ENCODE measurements at regions not wholly inside any gene's neighbourhood (a gene's known extent, or its start where the extent isn't known, plus 50 kb on each side); places are given as distances from the start of the nearest gene placed in this dataset.

GRCh38 chr10:57294698-57295097 is 933.6 kb upstream of the ZWINT start:
- no peak for TF ChIP-seq CTCF (IDR thresholded peaks at IDR 0.05; ENCODE audit: borderline replicate concordance)
- no peaks in the 10 kb centered on the region for H3K36me3 ChIP-seq
- H3K27ac ChIP-seq (replicated peaks), result no peak overlapping the region
- no peak for DNase-seq
- H3K4me3 ChIP-seq, result no peak overlapping the region
- no peaks in the 10 kb centered on the region for H3K27me3 ChIP-seq (ENCODE audit: low read depth)
- H3K9me3 ChIP-seq (replicated peaks), result no peaks in the 10 kb centered on the region
- H3K4me1 ChIP-seq, result no peaks in the 10 kb centered on the region
- intact Hi-C loops (cut with micrococcal nuclease), result no loop called here

GRCh38 chr10:57288754-57289153 is 927.7 kb upstream of the ZWINT start:
- no peaks in the 10 kb centered on the region for H3K36me3 ChIP-seq
- intact Hi-C loops (cut with micrococcal nuclease), result no loop called here
- TF ChIP-seq CTCF (IDR thresholded peaks at IDR 0.05; ENCODE audit: borderline replicate concordance), result no peak

GRCh38 chr10:57262892-57263291 is 901.8 kb upstream of the ZWINT start:
- H3K27ac ChIP-seq (replicated peaks), result no peak overlapping the region
- TF ChIP-seq CTCF (IDR thresholded peaks at IDR 0.05; ENCODE audit: borderline replicate concordance), result no peak
- intact Hi-C loops (cut with micrococcal nuclease), result no loop called here
- DNase-seq, result no peak
- H3K9me3 ChIP-seq (replicated peaks), result peaks cover 12% of the 10 kb centered on the region
- no peaks in the 10 kb centered on the region for H3K27me3 ChIP-seq (ENCODE audit: low read depth)
- H3K4me3 ChIP-seq, result no peak overlapping the region
- no peaks in the 10 kb centered on the region for H3K36me3 ChIP-seq
- H3K4me1 ChIP-seq, result no peaks in the 10 kb centered on the region

More at GRCh38 chr10:57288754-57289153, 927.7 kb upstream of the ZWINT start:
- no peaks in the 10 kb centered on the region for H3K27me3 ChIP-seq (ENCODE audit: low read depth)
- peaks cover 17% of the 10 kb centered on the region for H3K9me3 ChIP-seq (replicated peaks)
- DNase-seq, result no peak
- no peaks in the 10 kb centered on the region for H3K4me1 ChIP-seq
- H3K27ac ChIP-seq (replicated peaks), result no peak overlapping the region
- H3K4me3 ChIP-seq, result no peak overlapping the region

- H3K9me3 ChIP-seq (replicated peaks), result peaks cover 12% of the 10 kb centered on the region
- no peaks in the 10 kb centered on the region for H3K4me1 ChIP-seq
- no peak overlapping the region for H3K27ac ChIP-seq (replicated peaks)
- no peaks in the 10 kb centered on the region for H3K27me3 ChIP-seq (ENCODE audit: low read depth)
- no peak for DNase-seq
- no peak overlapping the region for H3K4me3 ChIP-seq
- TF ChIP-seq CTCF (IDR thresholded peaks at IDR 0.05; ENCODE audit: borderline replicate concordance), result no peak
- intact Hi-C loops (cut with micrococcal nuclease), result no loop called here
- no peaks in the 10 kb centered on the region for H3K36me3 ChIP-seq
Observed at GRCh38 chr10:57260175-57260574, 899.1 kb upstream of the ZWINT start.

GRCh38 chr10:57249615-57250281 is 888.7 kb upstream of the ZWINT start:
- intact Hi-C loops (cut with micrococcal nuclease), result no loop called here
- Histone ChIP-seq H3K4me3 (no peak overlapping the region), H3K9me3 (replicated peaks) (peaks cover 5% of the 10 kb centered on the region), H3K27ac (replicated peaks) (no peak overlapping the region), H3K27me3 (ENCODE audit: low read depth) (no peaks in the 10 kb centered on the region), H3K36me3 (no peaks in the 10 kb centered on the region), H3K4me1 (no peaks in the 10 kb centered on the region)
- no peak for DNase-seq
- TF ChIP-seq CTCF (IDR thresholded peaks at IDR 0.05; ENCODE audit: borderline replicate concordance), result no peak

All from left ventricle myocardium inferior (tissue), 1 donor.